ENCODE measurements at regions not wholly inside any gene's neighbourhood (a gene's known extent, or its start where the extent isn't known, plus 50 kb on each side); places are given as distances from the start of the nearest gene placed in this dataset.

- no peak for DNase-seq
Observed at GRCh38 chr5:66306844-66307315, 162.8 kb downstream of the SREK1 start.

DNA sequence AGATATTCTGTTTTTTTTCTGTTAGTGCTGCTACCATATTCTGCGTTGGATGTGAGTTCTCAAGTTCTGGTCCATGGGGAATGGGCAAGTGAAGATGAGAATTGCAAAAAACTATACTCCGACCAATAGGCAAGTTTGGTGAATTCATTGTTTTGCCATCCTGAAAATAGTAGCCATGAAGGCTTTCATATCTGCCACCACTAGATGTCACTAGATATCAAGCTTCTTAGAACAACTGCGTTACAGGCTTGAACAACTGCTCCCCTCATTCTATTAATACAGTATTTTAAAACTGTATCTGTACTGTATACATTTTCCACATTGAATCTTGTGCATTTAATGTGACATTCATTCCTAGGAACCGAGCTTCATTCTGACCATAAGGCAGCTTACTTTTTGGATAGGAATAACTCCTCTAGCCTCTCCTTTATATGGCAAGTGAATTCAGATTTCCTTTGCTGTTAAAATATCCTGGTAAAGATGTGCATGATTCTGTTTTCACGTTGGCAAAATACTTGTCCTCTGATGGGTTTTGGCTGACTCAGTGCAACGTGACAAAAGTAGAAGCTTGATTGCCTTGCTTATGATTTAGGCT lies 163.6 kb downstream of the SREK1 start:
- DNase-seq = no peak

GRCh38 chr5:66312266-66312665 lies 168.2 kb downstream of the SREK1 start:
- DNase-seq = no peak

DNA sequence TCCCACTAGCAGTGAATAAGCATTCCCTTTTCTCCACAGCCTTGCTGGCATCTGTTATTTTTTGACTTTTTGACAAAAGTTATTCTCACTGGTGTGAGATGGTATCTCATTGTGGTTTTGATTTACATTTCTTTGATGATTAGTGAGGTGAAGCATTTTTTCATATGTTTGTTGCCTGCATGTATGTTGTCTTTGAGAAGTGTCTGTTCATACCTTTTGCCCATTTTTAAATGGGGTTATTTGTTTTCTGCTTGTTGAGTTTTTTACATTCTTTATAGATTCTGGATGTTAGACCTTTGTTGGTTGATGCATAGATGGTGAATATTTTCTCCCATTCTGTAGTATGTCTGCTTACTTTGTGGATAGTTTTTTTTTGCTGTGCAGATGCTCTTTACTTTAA lies 171.7 kb downstream of the SREK1 start:
- no peak for DNase-seq

DNA sequence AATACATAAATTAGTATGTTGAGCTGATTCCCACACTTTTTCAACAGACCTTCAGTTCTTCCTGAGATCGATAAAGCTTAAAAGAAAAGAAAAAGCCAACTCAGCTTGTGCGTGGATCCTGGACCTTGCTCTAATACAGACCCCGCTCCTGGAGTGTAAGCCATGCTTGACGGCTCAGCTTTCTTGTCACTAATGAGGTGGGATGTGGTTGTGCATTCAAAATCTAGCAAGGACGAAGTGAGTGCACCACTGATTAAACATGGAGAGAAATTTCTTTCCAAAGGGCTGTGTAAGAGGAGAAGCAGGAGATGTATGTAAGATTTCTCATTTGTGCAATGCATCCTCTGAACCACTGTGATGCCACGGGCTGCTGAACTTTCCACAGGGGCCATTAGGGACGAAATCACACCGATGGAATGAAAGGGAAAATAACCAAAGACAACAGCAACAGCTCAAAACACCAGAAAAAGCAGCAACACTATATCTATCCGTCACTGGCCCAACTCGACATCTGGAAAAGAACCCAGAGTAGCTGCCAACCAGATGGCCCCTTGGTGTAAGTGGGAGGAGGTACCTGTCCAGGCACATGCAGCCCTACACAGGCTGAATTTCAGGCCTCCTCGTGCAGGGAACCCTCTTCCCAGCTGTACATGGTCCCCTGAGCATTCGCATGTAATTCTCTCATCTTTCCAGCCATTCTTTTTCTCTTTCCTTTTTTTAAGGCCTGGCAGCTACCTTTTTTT lies 178.9 kb downstream of the SREK1 start:
- no peak for DNase-seq

DNA sequence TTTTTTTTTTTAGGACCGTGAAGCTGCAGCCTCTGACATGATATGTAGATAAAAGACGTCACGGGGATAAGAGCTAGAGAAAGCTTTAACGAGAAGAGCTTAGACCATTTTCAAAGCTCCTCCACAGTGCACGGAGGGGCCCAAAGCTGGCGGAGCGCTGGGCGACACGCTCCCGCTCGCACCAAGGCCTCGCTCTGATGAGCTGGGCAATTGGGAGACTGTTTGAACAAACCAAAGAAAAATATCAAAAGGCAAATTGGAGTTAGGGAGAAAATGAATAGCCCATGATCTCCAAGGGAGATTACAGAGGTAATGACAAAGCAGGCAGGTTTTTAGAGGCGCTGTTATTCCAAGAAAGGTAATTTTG lies 179.4 kb downstream of the SREK1 start:
- DNase-seq = no peak

DNA sequence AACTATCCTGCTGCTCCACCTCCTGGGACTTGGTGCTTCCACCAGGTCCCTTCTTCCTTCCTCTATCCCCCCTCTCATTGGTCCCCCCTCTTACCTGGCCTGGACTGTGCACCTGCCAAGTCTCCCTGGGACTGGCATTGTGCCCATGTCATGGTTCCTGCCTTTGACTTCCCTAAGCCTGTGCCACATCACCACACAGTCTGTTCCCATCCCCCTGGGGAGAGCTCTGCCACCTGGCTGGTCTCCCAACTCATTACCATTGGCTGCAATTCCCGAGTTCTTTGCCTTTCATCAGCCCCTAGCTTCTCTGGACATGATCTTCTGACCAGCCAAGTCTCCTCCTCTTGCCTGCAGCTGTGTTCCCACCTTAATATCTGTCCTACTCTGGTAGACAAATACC lies 180.3 kb downstream of the SREK1 start:
- DNase-seq = no peak

GRCh38 chr5:66326276-66326675 lies 182.2 kb downstream of the SREK1 start:
- no peak for DNase-seq

- no peak for DNase-seq
Observed at GRCh38 chr5:66327008-66327407, 182.9 kb downstream of the SREK1 start.

DNA sequence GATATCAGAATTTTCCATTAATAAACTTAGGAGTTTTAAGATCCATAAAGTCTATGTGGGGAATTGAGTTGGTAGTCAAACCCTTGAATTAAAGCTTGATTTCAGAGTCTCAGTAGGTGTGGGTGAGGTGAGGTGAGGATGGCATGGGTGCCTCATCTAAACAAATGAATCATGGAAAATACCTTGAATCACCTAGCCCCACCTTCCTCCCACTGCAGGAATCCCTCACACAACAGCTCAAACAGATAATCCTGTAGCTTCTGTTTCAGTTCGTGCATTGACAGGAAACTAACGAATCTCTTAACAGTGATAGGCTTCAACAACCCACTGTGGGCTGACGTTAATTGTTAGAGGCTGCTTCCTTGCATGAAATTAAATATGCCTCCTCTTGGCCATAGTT lies 185.0 kb downstream of the SREK1 start:
- DNase-seq = no peak

DNA sequence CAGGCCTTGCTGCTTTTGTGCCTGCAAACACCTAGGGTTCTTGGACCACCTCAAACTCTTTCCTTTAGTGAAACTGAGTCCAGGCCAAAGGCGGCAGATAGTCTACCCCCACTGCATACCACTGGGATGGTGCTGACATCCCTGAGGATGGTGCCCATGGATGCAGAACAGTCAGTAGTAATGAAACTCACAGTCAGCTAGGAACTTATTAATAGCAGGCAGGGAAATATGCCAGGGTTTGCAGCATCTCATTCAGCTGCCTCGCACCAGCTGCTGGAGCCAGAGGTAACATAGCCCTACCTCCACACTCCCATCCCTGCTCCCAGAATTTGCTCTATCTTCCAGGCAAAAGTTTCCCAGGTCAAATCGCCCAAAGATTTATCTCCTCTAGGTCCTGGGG lies 189.1 kb downstream of the SREK1 start:
- DNase-seq = no peak

DNA sequence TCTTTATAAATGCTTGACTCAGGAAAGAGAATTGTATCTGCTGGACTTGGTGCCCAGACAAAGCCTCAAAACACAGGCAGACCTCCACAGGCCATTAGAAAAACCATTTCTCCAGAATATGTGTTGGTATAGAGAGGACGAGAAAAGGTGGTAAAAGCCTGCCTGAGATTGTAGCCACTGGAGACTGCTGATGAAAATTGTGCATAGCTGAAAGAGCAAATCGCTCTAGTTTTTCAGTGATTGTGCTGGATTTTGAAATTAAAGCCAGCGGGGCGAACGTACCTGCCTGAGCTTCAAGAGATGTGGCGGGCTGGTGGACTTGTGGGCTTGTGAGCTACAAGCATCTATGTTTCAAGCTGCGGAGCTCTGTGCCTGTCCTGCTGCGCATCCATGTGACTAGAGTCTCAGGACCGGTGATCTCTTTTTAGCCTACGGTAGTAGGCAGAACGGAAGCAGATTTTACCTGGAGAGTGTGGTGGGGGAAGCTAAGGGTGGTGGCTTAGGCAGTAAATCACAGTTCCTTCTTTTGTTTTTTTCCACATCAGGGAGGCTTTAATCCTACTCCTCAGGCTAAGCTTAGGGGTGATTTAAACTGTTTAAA lies 193.6 kb downstream of the SREK1 start:
- DNase-seq = no peak

GRCh38 chr5:66338828-66339227 lies 194.7 kb downstream of the SREK1 start:
- DNase-seq = no peak

DNA sequence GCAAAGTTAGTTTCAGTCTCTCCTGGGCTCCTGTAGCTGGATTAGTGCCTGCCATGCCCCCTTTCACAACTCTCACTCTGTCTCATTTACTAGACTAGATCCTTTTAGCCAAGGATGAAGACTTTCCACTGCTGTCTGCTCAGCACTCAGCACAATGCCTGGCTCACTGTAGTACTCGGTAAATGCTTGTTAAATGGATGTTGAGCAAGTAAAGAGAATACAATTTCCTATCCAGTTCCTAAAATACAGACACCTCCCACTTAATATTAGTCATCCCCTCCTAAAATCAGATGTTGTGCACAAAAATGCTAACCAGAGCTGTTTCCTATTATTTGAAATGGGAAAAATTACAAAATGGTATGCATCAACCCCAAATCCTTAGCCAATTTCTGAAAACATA lies 195.8 kb downstream of the SREK1 start:
- DNase-seq = no peak

- no peak for DNase-seq
Observed at GRCh38 chr5:66340786-66341185, 196.7 kb downstream of the SREK1 start.

- no peak for DNase-seq
Observed at GRCh38 chr5:66342341-66342880, 198.3 kb downstream of the SREK1 start.

- DNase-seq = no peak
Observed at GRCh38 chr5:66343370-66344071, 199.4 kb downstream of the SREK1 start.

- no peak for DNase-seq
Observed at GRCh38 chr5:66344544-66344943, 200.4 kb downstream of the SREK1 start.

GRCh38 chr5:66345281-66345680 lies 201.2 kb downstream of the SREK1 start:
- no peak for DNase-seq

DNA sequence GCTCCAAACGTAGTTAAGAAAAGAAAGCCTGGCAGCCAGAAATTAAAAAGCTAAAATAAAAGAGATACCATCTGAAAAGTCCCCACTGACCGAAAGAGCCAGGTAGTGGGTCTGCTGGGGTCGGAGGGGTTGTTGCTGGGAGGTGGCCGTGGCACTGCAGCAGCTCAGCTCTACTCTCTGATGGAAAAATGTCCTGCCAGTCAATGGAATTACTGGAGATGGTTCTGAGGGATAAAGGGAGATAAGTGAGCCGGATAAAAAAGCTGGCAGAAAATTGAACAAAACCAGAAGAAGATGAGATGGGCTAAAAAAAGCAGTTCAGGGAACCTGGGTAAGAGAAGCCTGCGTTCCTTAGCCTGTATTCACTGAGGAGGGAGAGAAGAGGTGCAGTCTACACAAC lies 202.8 kb downstream of the SREK1 start:
- DNase-seq = no peak

GRCh38 chr5:66348387-66349125 lies 204.5 kb downstream of the SREK1 start:
- DNase-seq = no peak

GRCh38 chr5:66351813-66352212 lies 207.7 kb downstream of the SREK1 start:
- DNase-seq = no peak

DNA sequence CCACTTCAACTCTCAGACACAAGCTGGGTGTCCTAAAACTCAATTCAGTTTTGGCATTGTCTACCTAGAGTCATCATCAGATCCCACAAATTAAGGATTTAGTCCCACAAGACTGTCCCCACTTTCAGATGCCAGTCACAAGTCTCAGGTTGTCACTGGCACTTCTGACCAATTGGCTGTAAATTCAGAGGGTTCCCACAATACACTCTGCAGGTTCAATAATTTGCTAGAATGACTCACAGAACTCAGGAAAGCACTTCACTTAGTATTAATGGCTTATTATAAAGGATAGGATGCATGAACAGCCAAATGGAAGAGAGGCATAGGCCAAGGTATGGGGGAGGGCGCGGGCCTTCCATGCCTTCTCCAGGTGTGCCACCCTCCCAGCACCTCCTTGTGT lies 209.1 kb downstream of the SREK1 start:
- no peak for DNase-seq
